ENCODE measurements at regions not wholly inside any gene's neighbourhood (a gene's known extent, or its start where the extent isn't known, plus 50 kb on each side); places are given as distances from the start of the nearest gene placed in this dataset.

- ChIA-PET CTCF (no interaction called here), POLR2A (ENCODE audit: unreplicated experiment) (no interaction called here)
- Histone ChIP-seq H3K9me2 (ENCODE audit: insufficient read depth) (no peaks in the 10 kb centered on the region), H3K79me2 (ENCODE audit: low read depth) (no peaks in the 10 kb centered on the region), H3K4me2 (no peak overlapping the region), H4K20me1 (ENCODE audit: insufficient read depth) (no peaks in the 10 kb centered on the region), H3K27ac (no peak overlapping the region), H3K4me3 (no peak overlapping the region), H3F3A (ENCODE audit: insufficient read depth, low read depth) (no peaks in the 10 kb centered on the region; the same call in 1 of the 2 replicates), H3K36me3 (ENCODE audit: low read depth) (no peaks in the 10 kb centered on the region), H3K4me1 (replicated peaks; ENCODE audit: insufficient read depth) (no peaks in the 10 kb centered on the region), H3K27me3 (ENCODE audit: insufficient read depth, low read depth) (no peaks in the 10 kb centered on the region), H3K9me3 (ENCODE audit: insufficient read depth, low read depth) (no peaks in the 10 kb centered on the region), H2AFZ (no peak overlapping the region)
- DNase-seq, result no peak
- TF ChIP-seq EZH2 (IDR thresholded peaks at IDR 0.05; ENCODE audit: low read depth), result no peak
- no peak for TF ChIP-seq CTCF (conservative IDR thresholded peaks at IDR 0.05)
- intact Hi-C loops (cut with micrococcal nuclease; ENCODE audit: unreplicated experiment), result no loop called here
- no TSS peak for BruUV-seq (replicated peaks)
Measured at GRCh38 chr3:31182661-31183060, 288.2 kb upstream of the GADL1 start.

GRCh38 chr3:31184261-31185061, 290.0 kb upstream of the GADL1 start:
- Histone ChIP-seq H3K36me3 (ENCODE audit: low read depth) (no peaks in the 10 kb centered on the region), H3K9me3 (ENCODE audit: insufficient read depth, low read depth) (no peaks in the 10 kb centered on the region), H3K27ac (no peak overlapping the region), H3K79me2 (ENCODE audit: low read depth) (no peaks in the 10 kb centered on the region), H3K4me3 (no peak overlapping the region), H3K9me2 (ENCODE audit: insufficient read depth) (no peaks in the 10 kb centered on the region), H2AFZ (no peak overlapping the region), H3K4me1 (replicated peaks; ENCODE audit: insufficient read depth) (no peaks in the 10 kb centered on the region), H3K27me3 (ENCODE audit: insufficient read depth, low read depth) (no peaks in the 10 kb centered on the region), H3K4me2 (no peak overlapping the region), H3F3A (ENCODE audit: insufficient read depth, low read depth) (no peaks in the 10 kb centered on the region; the same call in 1 of the 2 replicates), H4K20me1 (ENCODE audit: insufficient read depth) (no peaks in the 10 kb centered on the region)
- POLR2A ChIA-PET (ENCODE audit: unreplicated experiment), result no interaction called here
- no peak for DNase-seq
- no TSS peak for BruUV-seq (replicated peaks)
- intact Hi-C loops (cut with micrococcal nuclease; ENCODE audit: unreplicated experiment), result no loop called here
- TF ChIP-seq EZH2 (IDR thresholded peaks at IDR 0.05; ENCODE audit: low read depth) (no peak), CTCF (conservative IDR thresholded peaks at IDR 0.05) (no peak)
- CTCF ChIA-PET, result no interaction called here

GRCh38 chr3:31185062-31185357, 290.5 kb upstream of the GADL1 start:
- H3K36me3 ChIP-seq (ENCODE audit: low read depth), result no peaks in the 10 kb centered on the region
- H3F3A ChIP-seq (ENCODE audit: insufficient read depth, low read depth), result no peaks in the 10 kb centered on the region; the same call in 1 of the 2 replicates
- H3K4me2 ChIP-seq, result no peak overlapping the region
- no peak overlapping the region for H2AFZ ChIP-seq
- no peaks in the 10 kb centered on the region for H3K4me1 ChIP-seq (replicated peaks; ENCODE audit: insufficient read depth)
- ChIA-PET CTCF (no interaction called here), POLR2A (ENCODE audit: unreplicated experiment) (no interaction called here)
- H4K20me1 ChIP-seq (ENCODE audit: insufficient read depth), result no peaks in the 10 kb centered on the region
- no peaks in the 10 kb centered on the region for H3K79me2 ChIP-seq (ENCODE audit: low read depth)
- no peak for DNase-seq
- no TSS peak for BruUV-seq (replicated peaks)
- H3K9me2 ChIP-seq (ENCODE audit: insufficient read depth), result no peaks in the 10 kb centered on the region
- intact Hi-C loops (cut with micrococcal nuclease; ENCODE audit: unreplicated experiment), result no loop called here
- H3K9me3 ChIP-seq (ENCODE audit: insufficient read depth, low read depth), result no peaks in the 10 kb centered on the region
- H3K27me3 ChIP-seq (ENCODE audit: insufficient read depth, low read depth), result no peaks in the 10 kb centered on the region
- no peak overlapping the region for H3K4me3 ChIP-seq
- TF ChIP-seq EZH2 (IDR thresholded peaks at IDR 0.05; ENCODE audit: low read depth) (no peak), CTCF (conservative IDR thresholded peaks at IDR 0.05) (no peak)
- H3K27ac ChIP-seq, result no peak overlapping the region
